ENCODE measurements at regions not wholly inside any gene's neighbourhood (a gene's known extent, or its start where the extent isn't known, plus 50 kb on each side); places are given as distances from the start of the nearest gene placed in this dataset.

- TF ChIP-seq, protein P1, sequence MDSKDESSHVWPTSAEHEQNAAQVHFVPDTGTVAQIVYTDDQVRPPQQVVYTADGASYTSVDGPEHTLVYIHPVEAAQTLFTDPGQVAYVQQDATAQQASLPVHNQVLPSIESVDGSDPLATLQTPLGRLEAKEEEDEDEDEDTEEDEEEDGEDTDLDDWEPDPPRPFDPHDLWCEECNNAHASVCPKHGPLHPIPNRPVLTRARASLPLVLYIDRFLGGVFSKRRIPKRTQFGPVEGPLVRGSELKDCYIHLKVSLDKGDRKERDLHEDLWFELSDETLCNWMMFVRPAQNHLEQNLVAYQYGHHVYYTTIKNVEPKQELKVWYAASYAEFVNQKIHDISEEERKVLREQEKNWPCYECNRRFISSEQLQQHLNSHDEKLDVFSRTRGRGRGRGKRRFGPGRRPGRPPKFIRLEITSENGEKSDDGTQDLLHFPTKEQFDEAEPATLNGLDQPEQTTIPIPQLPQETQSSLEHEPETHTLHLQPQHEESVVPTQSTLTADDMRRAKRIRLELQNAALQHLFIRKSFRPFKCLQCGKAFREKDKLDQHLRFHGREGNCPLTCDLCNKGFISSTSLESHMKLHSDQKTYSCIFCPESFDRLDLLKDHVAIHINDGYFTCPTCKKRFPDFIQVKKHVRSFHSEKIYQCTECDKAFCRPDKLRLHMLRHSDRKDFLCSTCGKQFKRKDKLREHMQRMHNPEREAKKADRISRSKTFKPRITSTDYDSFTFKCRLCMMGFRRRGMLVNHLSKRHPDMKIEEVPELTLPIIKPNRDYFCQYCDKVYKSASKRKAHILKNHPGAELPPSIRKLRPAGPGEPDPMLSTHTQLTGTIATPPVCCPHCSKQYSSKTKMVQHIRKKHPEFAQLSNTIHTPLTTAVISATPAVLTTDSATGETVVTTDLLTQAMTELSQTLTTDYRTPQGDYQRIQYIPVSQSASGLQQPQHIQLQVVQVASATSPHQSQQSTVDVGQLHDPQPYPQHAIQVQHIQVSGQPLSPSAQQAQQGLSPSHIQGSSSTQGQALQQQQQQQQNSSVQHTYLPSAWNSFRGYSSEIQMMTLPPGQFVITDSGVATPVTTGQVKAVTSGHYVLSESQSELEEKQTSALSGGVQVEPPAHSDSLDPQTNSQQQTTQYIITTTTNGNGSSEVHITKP (CRISPR knock-in tag; IDR thresholded peaks at IDR 0.05; ENCODE audit: low read depth), result no peak
- TF ChIP-seq YY1 (IDR thresholded peaks at IDR 0.05; ENCODE audit: insufficient read depth, insufficient replicate concordance, low read depth, low read length) (no peak), EP300 (IDR thresholded peaks at IDR 0.05; ENCODE audit: low read depth in 2 of 2, low read length in 2 of 2) (no peak), EP300 (CRISPR knock-in tag; IDR thresholded peaks at IDR 0.05; ENCODE audit: borderline replicate concordance) (no peak), KDM1A (CRISPR knock-in tag; IDR thresholded peaks at IDR 0.05) (no peak), RFXAP (CRISPR knock-in tag; IDR thresholded peaks at IDR 0.05; ENCODE audit: borderline replicate concordance) (no peak), ZSCAN12 (CRISPR knock-in tag; IDR thresholded peaks at IDR 0.05) (no peak), STAT5B (CRISPR knock-in tag; IDR thresholded peaks at IDR 0.05) (no peak), POLR2A (IDR thresholded peaks at IDR 0.05; ENCODE audit: insufficient read depth in 1 of 2, low read depth in 2 of 2, low read length in 2 of 2) (no peak), ZBTB20 (CRISPR knock-in tag; IDR thresholded peaks at IDR 0.05; ENCODE audit: borderline replicate concordance, low read depth) (no peak), CHCHD3 (CRISPR knock-in tag; IDR thresholded peaks at IDR 0.05) (no peak)
- TF ChIP-seq, protein P2, sequence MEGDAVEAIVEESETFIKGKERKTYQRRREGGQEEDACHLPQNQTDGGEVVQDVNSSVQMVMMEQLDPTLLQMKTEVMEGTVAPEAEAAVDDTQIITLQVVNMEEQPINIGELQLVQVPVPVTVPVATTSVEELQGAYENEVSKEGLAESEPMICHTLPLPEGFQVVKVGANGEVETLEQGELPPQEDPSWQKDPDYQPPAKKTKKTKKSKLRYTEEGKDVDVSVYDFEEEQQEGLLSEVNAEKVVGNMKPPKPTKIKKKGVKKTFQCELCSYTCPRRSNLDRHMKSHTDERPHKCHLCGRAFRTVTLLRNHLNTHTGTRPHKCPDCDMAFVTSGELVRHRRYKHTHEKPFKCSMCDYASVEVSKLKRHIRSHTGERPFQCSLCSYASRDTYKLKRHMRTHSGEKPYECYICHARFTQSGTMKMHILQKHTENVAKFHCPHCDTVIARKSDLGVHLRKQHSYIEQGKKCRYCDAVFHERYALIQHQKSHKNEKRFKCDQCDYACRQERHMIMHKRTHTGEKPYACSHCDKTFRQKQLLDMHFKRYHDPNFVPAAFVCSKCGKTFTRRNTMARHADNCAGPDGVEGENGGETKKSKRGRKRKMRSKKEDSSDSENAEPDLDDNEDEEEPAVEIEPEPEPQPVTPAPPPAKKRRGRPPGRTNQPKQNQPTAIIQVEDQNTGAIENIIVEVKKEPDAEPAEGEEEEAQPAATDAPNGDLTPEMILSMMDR (CRISPR knock-in tag; IDR thresholded peaks at IDR 0.05), result no peak
- TF ChIP-seq, protein P3, sequence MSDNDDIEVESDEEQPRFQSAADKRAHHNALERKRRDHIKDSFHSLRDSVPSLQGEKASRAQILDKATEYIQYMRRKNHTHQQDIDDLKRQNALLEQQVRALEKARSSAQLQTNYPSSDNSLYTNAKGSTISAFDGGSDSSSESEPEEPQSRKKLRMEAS (IDR thresholded peaks at IDR 0.05), result no peak
Measured at GRCh38 chr4:16450724-16451123, 224.5 kb upstream of the TAPT1 start.

Measured in HepG2 (cell line).